Left lobe of liver (tissue), 2 donors: ENCODE measurements at regions not wholly inside any gene's neighbourhood (a gene's known extent, or its start where the extent isn't known, plus 50 kb on each side); places are given as distances from the start of the nearest gene placed in this dataset.
A peak's percentile ranks its signal among the peaks of the same experiment; 100 is the strongest.

ENCODE experiments used
- ATAC-seq: fragments of 200-7000 bp; cut with Tn5 transposase; one replicate; pipeline ENCODE4 v1.9.1; 2020; ENCODE audit warnings: mild to moderate bottlenecking, moderate library complexity
- DNase-seq: peaks from one replicate; pipeline ENCODE4 v3.0.0-alpha.2; 2020; ENCODE audit warnings: low spot score
- donor health status: DM: no; HTN: no; CAD: no; lungs with moderate emphysema.
- donor health status: DM: no; HTN: yes; CAD: no.

DNA sequence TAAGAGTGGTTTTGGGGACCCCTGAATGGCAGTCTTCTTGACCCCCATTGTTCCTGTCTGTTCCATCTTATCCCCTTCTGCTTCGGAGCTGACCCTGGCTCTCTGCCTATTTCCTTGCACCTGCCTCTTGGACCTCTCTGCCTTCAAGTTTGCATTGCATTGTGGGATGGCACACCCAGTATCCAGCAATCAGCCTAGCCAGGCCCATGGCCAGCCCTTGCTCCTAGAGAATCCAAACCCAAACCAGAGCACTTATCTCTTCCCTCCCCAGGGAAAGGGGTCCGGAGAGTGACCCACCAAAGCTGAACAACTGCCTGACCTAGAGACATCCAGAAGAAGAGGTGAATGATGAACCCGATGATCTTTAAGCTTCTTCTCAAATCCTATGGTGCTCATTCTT is 607.3 kb upstream of the CADM1 start:
- DNase-seq (peak; percentile 11), ATAC-seq (no peak)

DNA sequence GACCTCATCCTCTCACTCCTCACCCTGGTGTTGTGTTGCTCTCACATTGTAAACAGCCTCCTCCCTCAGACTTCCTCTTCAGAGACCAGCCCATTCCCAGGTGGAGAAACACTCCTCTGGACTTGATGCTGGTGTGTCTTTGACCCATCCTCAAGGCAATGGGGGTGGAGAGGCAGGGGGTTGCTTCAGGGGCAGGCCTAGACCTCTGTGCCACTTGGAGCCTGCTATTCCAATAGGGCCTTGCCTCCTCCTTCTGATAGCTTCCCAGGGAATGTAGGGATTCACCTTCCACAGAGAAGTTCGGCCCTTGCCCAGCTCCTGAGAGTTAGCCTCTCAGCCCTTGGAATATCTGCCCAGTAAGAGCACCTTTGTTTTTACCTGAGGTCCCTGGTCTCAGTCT is 606.6 kb upstream of the CADM1 start:
- ATAC-seq = no peak
- peak; percentile 12 for DNase-seq

GRCh38 chr11:116110356-116110755 is 606.1 kb upstream of the CADM1 start:
- no peak for ATAC-seq
- no peak for DNase-seq

DNA sequence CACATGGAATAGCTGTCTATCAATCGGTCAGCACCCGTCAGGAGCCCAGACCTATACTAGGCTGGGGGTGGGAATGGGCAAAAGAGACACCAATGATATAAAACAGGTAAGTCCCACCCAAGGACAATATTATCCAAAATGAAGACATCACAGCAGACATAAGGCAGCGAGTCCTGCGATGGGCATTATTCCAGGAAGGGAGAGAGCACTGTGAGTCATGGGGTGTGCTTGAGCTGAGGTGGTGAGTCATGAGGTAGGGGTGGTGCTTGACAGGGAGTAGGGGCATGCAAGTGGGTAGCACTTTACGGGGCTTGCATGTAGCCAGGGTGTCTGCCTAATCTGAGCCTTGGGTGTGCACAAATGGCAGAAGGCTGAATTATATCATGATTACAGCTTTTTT is 605.0 kb upstream of the CADM1 start:
- DNase-seq (peak; percentile 12), ATAC-seq (no peak)

DNA sequence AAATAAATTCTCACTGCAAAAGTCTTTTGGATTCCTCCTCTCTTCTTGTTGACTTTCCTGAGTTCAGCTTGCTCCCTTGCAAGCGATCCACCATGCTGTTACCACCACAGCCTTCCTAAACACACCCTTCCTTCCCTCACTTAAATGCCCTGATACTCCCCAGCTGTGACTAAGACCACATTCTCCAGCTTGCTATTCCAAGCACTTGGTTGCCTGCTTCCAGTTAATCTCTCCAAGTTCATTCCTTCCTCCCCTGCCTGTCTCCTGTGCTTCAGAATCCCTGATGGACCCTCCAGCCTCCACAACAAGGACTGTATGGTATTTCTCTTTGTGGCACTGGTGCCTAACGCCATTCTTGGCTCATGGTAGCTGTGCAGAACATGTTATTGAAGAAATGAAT is 603.9 kb upstream of the CADM1 start:
- ATAC-seq (no peak), DNase-seq (peak; percentile 10)

- ATAC-seq = no peak
Observed at GRCh38 chr11:116107229-116107628, 603.0 kb upstream of the CADM1 start.

GRCh38 chr11:116104498-116105174 is 600.4 kb upstream of the CADM1 start:
- ATAC-seq = no peak
- peak; percentile 3 for DNase-seq

More at GRCh38 chr11:116107229-116107628, 603.0 kb upstream of the CADM1 start:
- DNase-seq = peak; percentile 0

- ATAC-seq = no peak
Observed at GRCh38 chr11:116101902-116102301, 597.7 kb upstream of the CADM1 start.

GRCh38 chr11:116100016-116100415 is 595.8 kb upstream of the CADM1 start:
- DNase-seq (peak; percentile 19), ATAC-seq (no peak)

More at GRCh38 chr11:116101902-116102301, 597.7 kb upstream of the CADM1 start:
- no peak for DNase-seq

DNA sequence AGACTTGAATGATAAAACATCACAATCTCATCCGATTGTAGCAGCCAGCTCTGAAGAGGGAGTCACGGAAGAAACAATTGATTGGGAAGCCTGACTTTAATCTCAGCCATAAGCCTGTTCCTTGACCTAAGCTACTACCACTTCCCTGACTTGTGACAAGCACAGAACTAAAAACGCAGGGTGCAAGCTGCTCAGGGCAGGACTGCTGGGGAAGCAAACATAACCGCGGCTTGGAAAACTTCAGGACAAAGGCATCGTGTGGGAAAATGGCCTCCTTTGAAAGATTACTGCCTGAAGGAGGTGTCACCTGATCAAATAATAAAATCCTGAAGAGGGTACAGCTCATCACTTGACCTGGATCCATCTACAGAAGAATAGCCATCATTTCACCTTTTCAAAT is 595.3 kb upstream of the CADM1 start:
- ATAC-seq (no peak), DNase-seq (peak; percentile 10)

DNA sequence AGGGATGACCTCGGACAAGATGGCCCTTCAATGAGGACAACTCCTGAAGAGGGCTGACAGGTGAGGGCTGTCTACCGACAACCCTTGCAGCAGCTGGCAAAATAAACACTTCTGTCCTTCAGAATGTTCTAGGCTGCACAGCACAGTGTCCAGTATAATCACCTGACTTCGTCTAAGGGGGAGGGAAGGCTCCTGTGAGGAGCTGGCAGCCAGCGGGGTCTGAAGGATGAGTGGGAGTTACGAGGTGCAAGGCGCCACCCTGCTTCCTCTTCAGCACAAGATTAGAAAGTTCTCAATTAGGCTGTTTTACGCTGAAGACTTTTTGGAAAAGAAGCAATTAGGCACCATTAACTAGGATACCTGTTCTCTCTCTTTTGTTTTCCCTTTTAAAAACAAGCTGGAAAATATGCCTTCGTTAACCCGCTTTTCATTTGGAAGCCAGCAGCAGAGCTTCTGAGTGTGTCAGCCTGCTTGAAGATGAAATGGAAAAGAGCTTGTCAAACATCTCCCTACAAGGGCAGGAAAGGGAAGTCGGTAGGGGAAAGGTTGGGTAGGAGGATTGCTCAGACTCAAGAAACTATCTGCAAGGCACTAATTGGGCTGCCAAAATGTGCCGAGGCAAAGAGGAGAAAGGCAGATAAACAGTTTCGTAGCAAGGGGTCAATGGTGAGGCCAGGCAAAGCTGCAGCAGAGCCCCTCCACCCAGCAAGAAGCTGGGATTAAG is 592.2 kb upstream of the CADM1 start:
- ATAC-seq (no peak), DNase-seq (peak; percentile 6)

GRCh38 chr11:116093481-116094270 is 589.5 kb upstream of the CADM1 start:
- ATAC-seq = no peak
- no peak for DNase-seq

DNA sequence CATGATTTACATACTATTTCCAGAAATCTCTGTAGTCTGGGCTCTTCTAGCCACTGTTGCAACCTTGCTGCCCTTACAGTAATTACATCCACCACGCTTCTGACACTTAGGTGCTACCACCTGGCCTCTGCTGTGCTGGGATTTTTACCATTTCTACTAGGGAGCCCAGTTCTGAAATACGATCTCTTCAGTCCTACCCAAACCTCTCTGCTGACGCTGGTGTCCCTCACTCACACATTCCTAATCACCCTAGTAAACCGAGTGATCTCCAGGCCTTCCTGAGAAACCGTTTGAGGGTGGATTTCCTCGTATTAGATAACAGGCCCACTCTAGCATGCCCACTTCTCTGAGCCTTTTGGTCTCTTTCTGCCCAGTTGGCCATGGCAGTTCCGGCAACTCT is 588.9 kb upstream of the CADM1 start:
- ATAC-seq = no peak
- DNase-seq = no peak

DNA sequence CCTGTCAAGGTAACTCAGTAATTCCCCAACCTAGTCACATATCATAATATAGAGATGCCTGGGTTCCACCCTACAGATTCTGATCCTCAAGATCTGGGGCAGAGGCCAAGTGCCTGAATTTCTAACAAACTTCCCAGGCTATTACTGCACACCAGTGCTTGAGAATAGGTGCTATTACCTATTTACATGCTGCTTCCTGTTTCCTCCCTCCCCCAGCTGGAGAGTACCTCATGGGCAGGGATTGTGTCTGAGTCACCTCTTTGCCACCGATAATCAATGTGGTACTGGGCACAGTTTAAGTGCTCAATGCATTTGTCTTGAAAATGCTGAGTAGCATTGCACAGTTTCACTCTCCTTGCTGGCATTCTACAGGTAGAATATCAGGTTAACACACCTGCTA is 582.2 kb upstream of the CADM1 start:
- ATAC-seq = no peak
- DNase-seq = no peak

DNA sequence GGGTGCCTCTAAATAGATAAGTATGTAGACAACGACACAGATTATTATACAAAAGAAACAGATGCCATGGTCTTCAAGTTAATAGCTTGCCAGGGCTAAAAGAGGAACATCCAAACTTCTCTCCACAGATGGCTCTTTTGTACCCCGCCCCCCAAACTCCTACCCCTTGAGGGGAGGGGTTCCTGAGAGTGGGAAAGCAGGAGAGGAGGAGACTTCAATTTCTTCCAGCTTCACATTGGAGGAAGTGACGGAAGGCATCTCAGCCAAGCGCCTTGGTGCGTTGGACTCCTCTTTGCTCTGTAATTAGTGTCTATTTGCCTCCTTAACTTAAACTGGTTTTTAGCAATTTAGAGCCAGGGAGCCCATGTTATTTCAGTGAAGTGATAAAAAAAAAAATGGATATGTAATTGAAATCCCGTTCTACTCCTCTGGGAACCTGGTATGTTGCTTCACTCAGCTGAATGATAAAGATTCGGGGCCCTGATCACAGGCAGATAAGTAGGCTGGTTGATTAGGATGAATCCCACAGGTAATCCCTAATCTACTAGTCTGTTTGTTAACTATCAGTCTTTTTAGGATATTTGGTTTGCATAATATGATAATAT is 580.9 kb upstream of the CADM1 start:
- no peak for DNase-seq
- no peak for ATAC-seq

DNA sequence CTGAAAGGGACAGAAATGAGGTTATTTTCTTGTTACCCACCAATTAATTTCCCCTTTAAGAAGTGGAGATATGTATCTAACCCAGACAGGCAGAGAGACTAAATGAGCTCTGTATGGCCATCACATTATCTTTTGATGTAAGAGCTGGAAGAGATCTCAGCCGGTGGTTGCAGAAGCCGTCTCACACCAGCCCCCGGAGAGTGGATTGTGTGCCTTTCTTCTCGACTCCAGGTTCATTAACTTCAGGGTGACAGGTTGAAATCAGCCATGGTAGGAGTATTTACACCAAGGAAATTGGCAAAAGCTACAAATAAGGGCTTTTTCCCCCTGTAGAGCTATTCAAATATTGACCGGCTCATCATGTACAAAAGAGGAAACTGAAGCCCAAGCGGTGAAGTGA is 580.3 kb upstream of the CADM1 start:
- ATAC-seq (no peak), DNase-seq (no peak)

DNA sequence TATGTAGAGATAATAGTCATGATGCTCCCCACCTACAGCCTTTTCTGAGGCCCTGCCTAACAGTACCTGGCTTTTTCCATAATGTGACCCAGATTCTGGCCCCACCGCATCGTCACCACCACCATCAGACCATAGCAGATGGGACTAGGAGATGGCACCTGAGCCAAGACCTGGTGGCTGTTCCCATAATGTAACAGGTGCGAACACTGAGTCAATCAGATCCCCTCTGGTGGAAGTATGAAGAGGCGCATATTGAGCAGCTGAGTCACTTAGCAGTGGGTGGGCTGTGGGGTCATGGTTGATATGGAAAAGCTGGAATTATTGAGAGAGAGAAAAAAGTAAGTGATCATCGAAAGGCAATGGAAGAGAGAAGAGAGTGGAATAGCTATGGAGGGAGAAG is 578.0 kb upstream of the CADM1 start:
- DNase-seq (no peak), ATAC-seq (no peak)

- DNase-seq (no peak), ATAC-seq (no peak)
Observed at GRCh38 chr11:116079580-116079979, 575.4 kb upstream of the CADM1 start.

GRCh38 chr11:116078101-116078591 is 573.9 kb upstream of the CADM1 start:
- DNase-seq (no peak), ATAC-seq (no peak)

DNA sequence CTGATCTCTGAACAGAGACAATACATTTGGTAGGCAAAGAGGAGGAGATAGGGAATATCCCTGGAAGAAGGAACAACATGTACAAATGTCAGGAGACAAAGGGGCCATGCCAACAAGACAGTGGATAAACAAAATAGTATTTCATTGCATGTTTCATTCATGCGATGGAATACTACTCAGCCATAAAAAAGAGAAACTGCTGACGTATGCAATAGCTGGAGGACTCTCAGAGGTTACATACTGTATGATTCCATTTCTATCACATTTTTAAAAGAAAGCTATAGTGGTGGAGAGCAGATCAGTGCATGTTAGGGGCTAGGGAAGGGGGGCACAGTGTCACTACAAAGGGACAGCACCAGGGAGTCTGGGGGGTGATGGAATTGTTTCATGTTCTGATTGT is 572.9 kb upstream of the CADM1 start:
- ATAC-seq = no peak
- no peak for DNase-seq
